ENCODE measurements at regions not wholly inside any gene's neighbourhood (a gene's known extent, or its start where the extent isn't known, plus 50 kb on each side); places are given as distances from the start of the nearest gene placed in this dataset.

DNA sequence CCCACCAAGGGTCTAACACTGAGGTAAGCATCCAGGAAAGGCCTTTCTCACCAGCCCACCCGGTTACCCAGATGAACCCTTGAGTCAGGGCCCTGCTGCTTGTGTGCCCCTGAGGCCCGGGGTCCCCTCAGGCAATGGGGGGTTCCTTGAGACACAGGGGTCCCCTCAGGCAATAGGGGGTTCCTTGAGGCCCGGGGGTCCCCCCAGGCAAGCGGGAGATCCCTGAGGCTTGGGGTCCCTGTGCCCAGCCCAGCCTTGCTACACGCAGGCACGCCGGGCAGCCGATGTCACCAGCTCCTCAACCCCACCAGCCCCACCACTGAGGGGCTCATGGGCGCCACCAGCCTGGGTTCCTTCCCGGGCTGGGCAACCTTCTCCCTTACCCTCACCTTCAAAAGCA is 247.2 kb downstream of the TTLL2 start:
- H3K4me3 ChIP-seq (ENCODE audit: low read length in 2 of 2), result no peak overlapping the region
- Mint-ChIP-seq H3K36me3 (no peaks in the 10 kb centered on the region), H3K27ac (no peak overlapping the region), H3K4me3 (no peak overlapping the region), H3K9me3 (peaks cover 0 to 3% (median 0%) of the 10 kb centered on the region in 8 donors), H3K4me1 (no peaks in the 10 kb centered on the region), H3K27me3 (peaks cover 3 to 5% of the 10 kb centered on the region in 2 donors)
- ChIA-PET CTCF (ENCODE audit: partially characterized antibody) (no interaction called here), POLR2A (ENCODE audit: partially characterized antibody) (no interaction called here)
- no peaks in the 10 kb centered on the region for H3K27me3 ChIP-seq (ENCODE audit: insufficient read depth, low read length)
- no peak for DNase-seq
- H3K27ac ChIP-seq (ENCODE audit: low read depth, low read length), result no peak overlapping the region
- no peaks in the 10 kb centered on the region for H3K4me1 ChIP-seq (ENCODE audit: insufficient read depth, low read length)
- no peaks in the 10 kb centered on the region for H3K36me3 ChIP-seq (ENCODE audit: insufficient read depth, low read length)
- H3K9me3 ChIP-seq (ENCODE audit: control insufficient read depth in 1 of 2, low read length in 2 of 2), result no peaks in the 10 kb centered on the region
- intact Hi-C loops (cut with micrococcal nuclease), result no loop called here

DNA sequence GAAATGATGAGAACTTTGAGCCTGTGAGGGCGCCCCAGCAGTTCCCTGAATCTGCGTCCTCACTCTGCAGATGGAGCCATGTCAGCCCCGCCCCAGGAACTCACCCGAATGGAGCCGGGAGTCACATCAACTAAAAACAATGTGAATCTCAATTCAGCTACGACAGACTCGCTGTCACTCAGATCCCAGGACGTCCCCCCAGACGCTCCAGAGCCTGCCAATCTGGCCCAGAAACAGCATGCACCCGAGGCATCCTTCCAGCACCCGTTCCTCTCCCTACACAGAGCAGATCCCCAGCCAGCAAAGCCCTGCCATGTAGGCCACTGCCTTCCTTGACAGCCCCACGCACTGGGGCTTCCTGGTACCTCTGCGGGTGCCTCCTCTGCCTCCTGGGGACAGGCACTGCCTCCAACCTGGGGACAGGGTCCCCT is 248.0 kb downstream of the TTLL2 start:
- H3K36me3 ChIP-seq (ENCODE audit: insufficient read depth, low read length), result no peaks in the 10 kb centered on the region
- no peak overlapping the region for H3K27ac ChIP-seq (ENCODE audit: low read depth, low read length)
- Mint-ChIP-seq H3K9me3 (peaks cover 0 to 3% (median 0%) of the 10 kb centered on the region in 8 donors), H3K36me3 (no peaks in the 10 kb centered on the region), H3K4me1 (no peaks in the 10 kb centered on the region), H3K27ac (no peak overlapping the region), H3K27me3 (peaks cover 3 to 5% of the 10 kb centered on the region in 2 donors), H3K4me3 (no peak overlapping the region)
- no peaks in the 10 kb centered on the region for H3K9me3 ChIP-seq (ENCODE audit: control insufficient read depth in 1 of 2, low read length in 2 of 2)
- H3K27me3 ChIP-seq (ENCODE audit: insufficient read depth, low read length), result no peaks in the 10 kb centered on the region
- intact Hi-C loops (cut with micrococcal nuclease), result no loop called here
- CTCF ChIA-PET (ENCODE audit: partially characterized antibody), result no interaction called here
- H3K4me1 ChIP-seq (ENCODE audit: insufficient read depth, low read length), result no peaks in the 10 kb centered on the region
- DNase-seq, result no peak
- no peak overlapping the region for H3K4me3 ChIP-seq (ENCODE audit: low read length in 2 of 2)
- POLR2A ChIA-PET (ENCODE audit: partially characterized antibody), result no interaction called here

DNA sequence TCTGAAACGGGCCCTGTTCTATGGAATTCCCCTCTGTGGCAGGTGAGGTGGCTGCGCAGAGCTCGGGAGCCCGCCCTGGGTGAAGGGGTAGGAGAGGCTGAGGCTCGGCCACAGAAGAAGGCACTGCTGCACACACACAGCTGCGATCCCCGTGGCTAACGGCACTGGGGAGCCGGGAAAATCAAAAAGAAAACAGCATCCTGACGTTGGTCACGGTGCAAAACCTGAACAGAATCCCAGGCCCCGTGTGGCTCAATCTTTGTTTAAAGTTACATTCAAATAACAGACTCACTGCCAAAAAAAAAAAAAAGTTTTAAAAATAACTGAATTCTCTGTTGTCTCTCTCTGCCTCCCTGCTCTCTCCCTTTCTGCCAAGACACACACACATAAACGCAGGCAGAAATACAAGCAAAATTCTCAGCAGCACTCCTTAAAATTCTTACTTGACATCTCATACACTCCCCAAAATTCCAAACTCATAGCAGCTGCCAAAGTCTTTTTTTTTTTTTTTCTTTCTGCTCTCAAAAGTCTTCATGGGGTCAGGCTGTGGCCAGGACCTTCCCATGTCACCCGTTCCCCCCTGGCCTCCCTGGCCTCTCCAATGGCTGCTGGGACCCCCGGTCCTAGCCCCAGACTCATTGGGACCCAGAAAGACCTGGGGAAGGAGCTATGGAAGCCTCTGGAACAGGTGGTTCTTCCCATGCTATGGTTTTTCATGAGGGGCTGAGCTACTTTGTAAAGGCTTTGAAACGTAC is 248.8 kb downstream of the TTLL2 start:
- Mint-ChIP-seq H3K4me3 (no peak overlapping the region), H3K4me1 (no peaks in the 10 kb centered on the region), H3K27ac (no peak overlapping the region), H3K9me3 (peaks cover 0 to 3% (median 0%) of the 10 kb centered on the region in 8 donors), H3K27me3 (peaks cover 5 to 6% of the 10 kb centered on the region in 2 donors), H3K36me3 (no peaks in the 10 kb centered on the region)
- CTCF ChIA-PET (ENCODE audit: partially characterized antibody), result no interaction called here
- Histone ChIP-seq H3K9me3 (ENCODE audit: control insufficient read depth in 1 of 2, low read length in 2 of 2) (no peaks in the 10 kb centered on the region), H3K27me3 (ENCODE audit: insufficient read depth, low read length) (no peaks in the 10 kb centered on the region), H3K4me3 (ENCODE audit: low read length in 2 of 2) (no peak overlapping the region), H3K4me1 (ENCODE audit: insufficient read depth, low read length) (no peaks in the 10 kb centered on the region), H3K36me3 (ENCODE audit: insufficient read depth, low read length) (no peaks in the 10 kb centered on the region), H3K27ac (ENCODE audit: low read depth, low read length) (no peak overlapping the region)
- POLR2A ChIA-PET (ENCODE audit: partially characterized antibody), result no interaction called here
- intact Hi-C loops (cut with micrococcal nuclease), result no loop called here
- no peak for DNase-seq

DNA sequence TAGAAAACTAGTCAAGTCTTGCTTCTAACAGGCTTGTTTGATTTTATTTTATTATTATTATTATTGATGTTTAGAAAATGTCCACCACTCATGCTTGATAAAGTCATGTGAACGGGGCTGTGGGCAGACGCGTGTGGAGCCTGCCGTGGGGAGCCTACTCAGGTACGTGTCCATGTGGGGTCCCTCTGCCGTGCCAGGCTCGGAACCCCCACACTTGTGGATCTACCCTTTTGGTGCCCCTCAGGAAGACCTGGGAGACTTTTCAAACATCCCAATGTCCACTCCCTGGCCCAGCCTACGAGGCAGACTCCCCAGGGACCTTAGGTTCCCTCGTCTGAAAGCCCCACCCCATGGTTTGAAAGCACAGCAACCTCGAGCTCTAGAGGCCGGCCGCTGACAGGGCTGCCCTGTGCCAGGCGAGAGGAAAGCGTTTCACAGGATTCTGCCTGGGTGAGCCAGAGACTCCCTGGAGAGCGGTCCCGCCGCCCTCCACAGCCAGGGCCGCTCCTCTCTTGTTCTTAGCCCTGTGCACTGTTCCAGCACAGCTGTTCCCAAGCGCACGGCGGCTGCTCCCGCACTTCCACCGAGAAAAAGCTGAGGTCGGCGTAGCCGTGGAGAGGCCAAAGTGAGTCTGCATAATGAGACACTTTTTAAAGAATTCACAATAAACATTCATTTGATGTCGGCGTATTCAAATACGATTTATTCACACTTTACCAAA is 249.7 kb downstream of the TTLL2 start:
- no peaks in the 10 kb centered on the region for H3K9me3 ChIP-seq (ENCODE audit: control insufficient read depth in 1 of 2, low read length in 2 of 2)
- ChIA-PET CTCF (ENCODE audit: partially characterized antibody) (no interaction called here), POLR2A (ENCODE audit: partially characterized antibody) (no interaction called here)
- intact Hi-C loops (cut with micrococcal nuclease), result no loop called here
- H3K4me1 Mint-ChIP-seq, result no peaks in the 10 kb centered on the region
- no peak overlapping the region for H3K4me3 ChIP-seq (ENCODE audit: low read length in 2 of 2)
- no peak for DNase-seq
- no peaks in the 10 kb centered on the region for H3K27me3 ChIP-seq (ENCODE audit: insufficient read depth, low read length)
- H3K4me3 Mint-ChIP-seq, result no peak overlapping the region
- no peaks in the 10 kb centered on the region for H3K4me1 ChIP-seq (ENCODE audit: insufficient read depth, low read length)
- H3K27ac ChIP-seq (ENCODE audit: low read depth, low read length), result no peak overlapping the region
- H3K36me3 Mint-ChIP-seq, result no peaks in the 10 kb centered on the region
- H3K9me3 Mint-ChIP-seq, result peaks cover 0 to 3% (median 0%) of the 10 kb centered on the region in 8 donors
- H3K27ac Mint-ChIP-seq, result no peak overlapping the region
- H3K27me3 Mint-ChIP-seq, result peaks cover 8% of the 10 kb centered on the region in 2 donors
- no peaks in the 10 kb centered on the region for H3K36me3 ChIP-seq (ENCODE audit: insufficient read depth, low read length)

DNA sequence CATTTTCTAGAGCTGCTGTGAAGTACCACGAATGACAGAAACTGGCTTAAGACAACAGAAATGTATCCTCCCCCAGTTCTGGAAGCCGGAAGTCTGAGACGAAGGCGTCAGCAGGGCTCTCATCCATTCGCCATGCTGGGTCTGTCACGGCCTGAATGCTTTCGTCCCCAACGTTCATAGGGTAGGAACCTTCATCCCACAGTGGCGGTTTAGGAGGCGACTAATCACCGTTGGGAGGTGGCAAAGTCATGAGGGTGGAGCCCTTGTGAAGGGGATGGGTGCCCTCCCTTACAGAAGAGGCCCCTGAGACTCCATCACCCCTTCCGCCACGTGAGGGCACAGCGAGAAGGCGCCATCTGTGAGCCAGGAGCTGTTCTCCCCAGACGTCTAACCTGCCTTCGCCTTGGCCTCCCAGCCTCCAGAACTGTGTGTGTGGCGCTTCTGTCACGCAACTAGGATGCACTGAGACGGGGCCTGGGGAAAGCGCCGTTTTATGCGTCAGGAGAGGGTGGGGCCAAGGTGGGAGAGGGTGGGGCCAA is 250.3 kb downstream of the TTLL2 start:
- no peak overlapping the region for H3K4me3 ChIP-seq (ENCODE audit: low read length in 2 of 2)
- H3K27me3 ChIP-seq (ENCODE audit: insufficient read depth, low read length), result no peaks in the 10 kb centered on the region
- POLR2A ChIA-PET (ENCODE audit: partially characterized antibody), result no interaction called here
- H3K27ac ChIP-seq (ENCODE audit: low read depth, low read length), result no peak overlapping the region
- intact Hi-C loops (cut with micrococcal nuclease), result no loop called here
- no peaks in the 10 kb centered on the region for H3K9me3 ChIP-seq (ENCODE audit: control insufficient read depth in 1 of 2, low read length in 2 of 2)
- H3K36me3 ChIP-seq (ENCODE audit: insufficient read depth, low read length), result no peaks in the 10 kb centered on the region
- Mint-ChIP-seq H3K36me3 (no peaks in the 10 kb centered on the region), H3K4me3 (no peak overlapping the region), H3K4me1 (no peaks in the 10 kb centered on the region), H3K9me3 (peaks cover 0 to 3% (median 0%) of the 10 kb centered on the region in 8 donors), H3K27me3 (peaks cover 8 to 9% of the 10 kb centered on the region in 2 donors), H3K27ac (no peak overlapping the region)
- no peaks in the 10 kb centered on the region for H3K4me1 ChIP-seq (ENCODE audit: insufficient read depth, low read length)
- CTCF ChIA-PET (ENCODE audit: partially characterized antibody), result no interaction called here
- no peak for DNase-seq

DNA sequence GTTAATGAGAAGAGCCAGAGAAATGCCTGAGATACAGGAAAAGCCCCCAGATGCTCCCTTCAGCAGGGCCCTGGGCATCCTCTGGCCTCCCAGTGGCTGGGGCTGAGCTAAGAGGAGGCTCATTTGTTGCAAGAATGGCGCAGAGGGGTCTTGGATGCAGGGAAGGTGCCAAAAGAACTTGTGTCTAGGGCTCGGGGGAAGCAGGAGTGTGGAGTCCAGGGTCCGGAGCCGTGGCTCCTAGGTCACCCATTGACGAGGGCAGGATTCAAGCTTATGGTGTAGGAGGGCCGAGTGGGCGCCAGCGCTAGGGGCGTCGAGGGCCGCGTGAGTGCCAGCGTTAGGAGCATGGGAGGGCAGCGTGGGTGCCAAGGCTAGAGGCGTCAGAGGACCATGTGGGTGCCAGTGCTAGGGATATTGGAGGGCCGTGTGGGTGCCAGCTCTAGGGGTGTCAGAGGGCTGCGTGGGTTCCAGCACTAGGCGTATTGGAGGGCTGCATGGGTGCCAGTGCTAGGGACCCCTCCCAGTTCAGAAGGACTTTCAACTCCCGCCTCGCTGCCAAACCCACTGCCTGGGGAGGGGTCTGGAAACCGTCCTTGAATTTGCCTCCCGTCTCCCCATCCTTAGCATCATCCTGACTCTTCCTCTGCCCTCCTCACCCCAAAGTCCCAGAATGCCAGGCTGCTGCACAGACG is 250.5 kb upstream of the AFDN start:
- no peaks in the 10 kb centered on the region for H3K36me3 Mint-ChIP-seq
- intact Hi-C loops (cut with micrococcal nuclease), result no loop called here
- H3K9me3 Mint-ChIP-seq, result peaks cover 0 to 4% (median 0%) of the 10 kb centered on the region in 8 donors
- peaks cover 8 to 9% of the 10 kb centered on the region in 2 donors for H3K27me3 Mint-ChIP-seq
- Histone ChIP-seq H3K27me3 (ENCODE audit: insufficient read depth, low read length) (no peaks in the 10 kb centered on the region), H3K9me3 (ENCODE audit: control insufficient read depth in 1 of 2, low read length in 2 of 2) (no peaks in the 10 kb centered on the region), H3K4me3 (ENCODE audit: low read length in 2 of 2) (no peak overlapping the region), H3K4me1 (ENCODE audit: insufficient read depth, low read length) (no peaks in the 10 kb centered on the region), H3K27ac (ENCODE audit: low read depth, low read length) (no peak overlapping the region), H3K36me3 (ENCODE audit: insufficient read depth, low read length) (no peaks in the 10 kb centered on the region)
- ChIA-PET POLR2A (ENCODE audit: partially characterized antibody) (no interaction called here), CTCF (ENCODE audit: partially characterized antibody) (no interaction called here)
- DNase-seq, result no peak
- no peaks in the 10 kb centered on the region for H3K4me1 Mint-ChIP-seq
- H3K27ac Mint-ChIP-seq, result no peak overlapping the region
- H3K4me3 Mint-ChIP-seq, result no peak overlapping the region

DNA sequence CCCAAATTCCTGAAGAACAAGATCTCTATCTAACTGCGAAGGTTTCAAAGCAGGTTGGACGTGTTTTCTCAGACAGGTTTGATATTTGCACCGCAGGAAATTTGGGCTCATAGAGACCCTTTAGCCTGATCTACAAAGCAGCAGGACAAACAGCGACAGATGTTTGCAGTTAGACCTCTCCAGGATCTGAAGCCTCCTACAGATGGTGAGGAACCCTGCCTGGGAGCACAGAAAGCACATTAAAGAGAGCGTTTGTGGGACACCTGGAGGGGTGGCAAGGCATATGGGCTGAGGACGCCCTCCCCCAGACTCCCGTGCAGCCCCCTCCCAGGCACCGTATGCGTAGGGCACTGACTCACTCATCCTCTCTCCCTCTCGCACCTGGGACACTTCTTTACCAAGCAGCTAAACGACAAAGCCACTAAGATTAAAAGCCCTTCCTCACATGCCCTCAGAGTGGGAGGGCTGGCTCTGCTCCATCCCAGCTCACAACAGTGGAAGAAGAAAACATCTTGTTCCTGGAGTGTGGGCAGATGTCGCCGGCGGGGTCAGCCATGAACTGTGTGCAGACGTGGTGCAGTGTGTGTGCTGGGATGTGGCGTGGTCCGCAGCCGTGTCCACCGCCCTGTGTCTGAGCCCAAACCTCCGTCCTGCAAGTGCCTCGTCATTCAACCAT is 249.7 kb upstream of the AFDN start:
- ChIA-PET POLR2A (ENCODE audit: partially characterized antibody) (no interaction called here), CTCF (ENCODE audit: partially characterized antibody) (no interaction called here)
- Histone ChIP-seq H3K27me3 (ENCODE audit: insufficient read depth, low read length) (no peaks in the 10 kb centered on the region), H3K36me3 (ENCODE audit: insufficient read depth, low read length) (no peaks in the 10 kb centered on the region), H3K9me3 (ENCODE audit: control insufficient read depth in 1 of 2, low read length in 2 of 2) (no peaks in the 10 kb centered on the region), H3K27ac (ENCODE audit: low read depth, low read length) (no peak overlapping the region), H3K4me3 (ENCODE audit: low read length in 2 of 2) (no peak overlapping the region), H3K4me1 (ENCODE audit: insufficient read depth, low read length) (no peaks in the 10 kb centered on the region)
- intact Hi-C loops (cut with micrococcal nuclease), result no loop called here
- peaks cover 8 to 9% of the 10 kb centered on the region in 2 donors for H3K27me3 Mint-ChIP-seq
- H3K27ac Mint-ChIP-seq, result no peak overlapping the region
- H3K36me3 Mint-ChIP-seq, result no peaks in the 10 kb centered on the region
- H3K4me3 Mint-ChIP-seq, result peak overlapping the region in 1 of 8 donors; percentile 3
- H3K9me3 Mint-ChIP-seq, result peaks cover 0 to 5% (median 0%) of the 10 kb centered on the region in 8 donors
- no peaks in the 10 kb centered on the region for H3K4me1 Mint-ChIP-seq
- DNase-seq, result no peak

Data from CD4-positive, alpha-beta memory T cell (primary cell).